ENCODE measurements at regions not wholly inside any gene's neighbourhood (a gene's known extent, or its start where the extent isn't known, plus 50 kb on each side); places are given as distances from the start of the nearest gene placed in this dataset.
"Not testable (repeated sequence)": the region's sequence is repeated elsewhere in the genome, so short reads cannot be mapped to it uniquely, and the experiment has no call there.

- H3K27ac ChIP-seq; intact Hi-C loops (cut with DNase I); H3K4me3 ChIP-seq; H3K4me1 ChIP-seq; H3K36me3 ChIP-seq; DNase-seq; H3K9me3 ChIP-seq; H3K27me3 ChIP-seq: not testable (repeated sequence)
- 3 to 38% methylated on average over 2 of the region's 2 CpGs for WGBS, 2 donors
These were observed 133.5 kb downstream of the KLRB1 start for GRCh38 chr12:9474197-9474596.

- H3K9me3 ChIP-seq; H3K4me3 ChIP-seq; H3K36me3 ChIP-seq; H3K27ac ChIP-seq; intact Hi-C loops (cut with DNase I); H3K4me1 ChIP-seq; H3K27me3 ChIP-seq; DNase-seq: not testable (repeated sequence)
- WGBS, 2 donors: 71 to 100% methylated on average over 1 of the region's 1 CpG
These were observed 134.1 kb downstream of the KLRB1 start for GRCh38 chr12:9473638-9474037.

GRCh38 chr12:9471501-9471900 lies 136.2 kb downstream of the KLRB1 start:
- intact Hi-C loops (cut with DNase I); H3K9me3 ChIP-seq; H3K36me3 ChIP-seq; DNase-seq; H3K4me3 ChIP-seq; H3K27me3 ChIP-seq; H3K27ac ChIP-seq; H3K4me1 ChIP-seq: not testable (repeated sequence)
- 92 to 93% methylated on average over 8 of the region's 8 CpGs for WGBS, 2 donors

- H3K4me1 ChIP-seq; DNase-seq; H3K27me3 ChIP-seq; intact Hi-C loops (cut with DNase I); H3K9me3 ChIP-seq; H3K27ac ChIP-seq; H3K36me3 ChIP-seq; H3K4me3 ChIP-seq: not testable (repeated sequence)
- WGBS, 2 donors: 81 to 100% methylated on average over 1 of the region's 1 CpG
These were observed 137.3 kb downstream of the KLRB1 start for GRCh38 chr12:9470367-9470766.

GRCh38 chr12:9469956-9470355 lies 137.8 kb downstream of the KLRB1 start:
- 0 to 45% methylated on average over 1 of the region's 1 CpG for WGBS, 2 donors
- intact Hi-C loops (cut with DNase I); H3K36me3 ChIP-seq: not testable (repeated sequence)

GRCh38 chr12:9469463-9469862 lies 138.3 kb downstream of the KLRB1 start:
- WGBS, 2 donors: 86 to 90% methylated on average over 1 to 2 of the region's 2 CpGs
- H3K27me3 ChIP-seq; intact Hi-C loops (cut with DNase I); H3K36me3 ChIP-seq; H3K9me3 ChIP-seq; H3K4me1 ChIP-seq; H3K27ac ChIP-seq; H3K4me3 ChIP-seq; DNase-seq: not testable (repeated sequence)

More at GRCh38 chr12:9469956-9470355, 137.8 kb downstream of the KLRB1 start:
- H3K9me3 ChIP-seq, DNase-seq, H3K27ac ChIP-seq, H3K27me3 ChIP-seq, H3K4me1 ChIP-seq, H3K4me3 ChIP-seq: not testable (repeated sequence)

- H3K4me1 ChIP-seq; H3K4me3 ChIP-seq; H3K27me3 ChIP-seq; H3K9me3 ChIP-seq; intact Hi-C loops (cut with DNase I); DNase-seq; H3K27ac ChIP-seq; H3K36me3 ChIP-seq: not testable (repeated sequence)
- TF ChIP-seq CTCF (IDR thresholded peaks at IDR 0.05): peak in 5 of 6 experiments; percentile 43 to 62 (median 54)
- 56 to 67% methylated on average over 3 to 5 of the region's 6 CpGs for WGBS, 2 donors
These were observed 138.7 kb downstream of the KLRB1 start for GRCh38 chr12:9468998-9469397.

- H3K4me1 ChIP-seq; DNase-seq; H3K27me3 ChIP-seq; H3K9me3 ChIP-seq; H3K4me3 ChIP-seq; H3K36me3 ChIP-seq; H3K27ac ChIP-seq; intact Hi-C loops (cut with DNase I): not testable (repeated sequence)
- 80 to 100% methylated on average over 1 of the region's 1 CpG for WGBS, 2 donors
These were observed 139.6 kb downstream of the KLRB1 start for GRCh38 chr12:9468144-9468543.

- no peak overlapping the region for H3K4me3 ChIP-seq
- H3K9me3 ChIP-seq: no peaks in the 10 kb centered on the region
- H3K4me1 ChIP-seq: no peaks in the 10 kb centered on the region
- H3K27me3 ChIP-seq: no peaks in the 10 kb centered on the region
- 67 to 72% methylated on average over 4 of the region's 4 CpGs for WGBS, 2 donors
- intact Hi-C loops (cut with DNase I): no loop called here
- H3K36me3 ChIP-seq: no peaks in the 10 kb centered on the region
- DNase-seq: no peak
- TF ChIP-seq CTCF (IDR thresholded peaks at IDR 0.05) (no peak), POLR2A (IDR thresholded peaks at IDR 0.05) (no peak)
- no peak overlapping the region for H3K27ac ChIP-seq
These were observed 143.3 kb downstream of the KLRB1 start for GRCh38 chr12:9464408-9464807.

GRCh38 chr12:9455516-9455915 lies 152.2 kb downstream of the KLRB1 start:
- intact Hi-C loops (cut with DNase I); H3K27ac ChIP-seq; H3K27me3 ChIP-seq; H3K4me1 ChIP-seq; H3K9me3 ChIP-seq; DNase-seq; H3K36me3 ChIP-seq; H3K4me3 ChIP-seq: not testable (repeated sequence)
- 40 to 44% methylated on average over 2 to 3 of the region's 4 CpGs for WGBS, 2 donors

GRCh38 chr12:9454021-9454420 lies 153.7 kb downstream of the KLRB1 start:
- H3K9me3 ChIP-seq; intact Hi-C loops (cut with DNase I); H3K27me3 ChIP-seq; DNase-seq; H3K27ac ChIP-seq; H3K4me3 ChIP-seq; H3K36me3 ChIP-seq: not testable (repeated sequence)
- 43 to 71% methylated on average over 2 of the region's 2 CpGs for WGBS, 2 donors
- peaks cover 0 to 15% (median 0%) of the 10 kb centered on the region in 3 donors for H3K4me1 ChIP-seq

- H3K27ac ChIP-seq; DNase-seq; intact Hi-C loops (cut with DNase I); H3K27me3 ChIP-seq; H3K4me3 ChIP-seq; H3K9me3 ChIP-seq; H3K36me3 ChIP-seq: not testable (repeated sequence)
- peaks cover 0 to 28% (median 0%) of the 10 kb centered on the region in 3 donors for H3K4me1 ChIP-seq
- 95 to 100% methylated on average over 1 to 4 of the region's 20 CpGs for WGBS, 2 donors
These were observed 157.6 kb downstream of the KLRB1 start for GRCh38 chr12:9450127-9450567.

All from esophagus squamous epithelium (tissue), 5 donors.